GM23338 (cell line): ENCODE measurements at regions not wholly inside any gene's neighbourhood (a gene's known extent, or its start where the extent isn't known, plus 50 kb on each side); places are given as distances from the start of the nearest gene placed in this dataset.

Source experiments
- CREB1 ChIP-seq: fragments of 250-450 bp; sonication (Bioruptor Pico); IDR thresholded peaks from 2 replicates; pipeline ENCODE4 v1.5.0; 2020; ENCODE audit warnings: low read depth, mild to moderate bottlenecking, moderate library complexity
- CTCF ChIP-seq, 2 experiments: fragments of 200-600 bp in 1 of 2; sonication (generic) in 1 of 2; conservative IDR thresholded peaks; 2 replicates each; pipeline versions ENCODE4 v1.5.1 to v1.6.1; 2016 to 2017; ENCODE audit warnings: antibody characterized with exemption in 2 of 2, low read depth in 2 of 2, mild to moderate bottlenecking in 2 of 2, moderate library complexity in 1 of 2
- EZH2 ChIP-seq: fragments of 200-600 bp; sonication (generic); IDR thresholded peaks from one replicate; pipeline ENCODE4 v1.8.0; 2017; ENCODE audit warnings: antibody characterized with exemption, mild to moderate bottlenecking, low read depth; ENCODE audit not compliant: unreplicated experiment
- EZH2phosphoT487 ChIP-seq: fragments of 200-600 bp; sonication (generic); IDR thresholded peaks from one replicate; pipeline ENCODE4 v1.8.1; 2018; ENCODE audit warnings: antibody characterized with exemption; ENCODE audit not compliant: unreplicated experiment
- JUNB ChIP-seq: IDR thresholded peaks from one replicate; pipeline ENCODE4 v1.6.1; 2016; ENCODE audit warnings: antibody characterized with exemption; ENCODE audit not compliant: unreplicated experiment
- NANOG ChIP-seq: IDR thresholded peaks from 2 replicates; pipeline ENCODE4 v1.6.1; 2016; ENCODE audit warnings: antibody characterized with exemption, borderline replicate concordance
- POLR2AphosphoS5 ChIP-seq: IDR thresholded peaks from 2 replicates; pipeline ENCODE4 v1.6.1; 2016; ENCODE audit warnings: antibody characterized with exemption, low read depth
- ZNF462 ChIP-seq: fragments of 250-450 bp; sonication (Bioruptor Pico); IDR thresholded peaks from 2 replicates; pipeline ENCODE4 v1.5.0; 2020; ENCODE audit warnings: mild to moderate bottlenecking, moderate library complexity

GRCh38 chr9:86575137-86575536 is 220.9 kb upstream of the TUT7 start:
- TF ChIP-seq POLR2AphosphoS5 (no peak), CTCF (conservative IDR thresholded peaks at IDR 0.05; ENCODE audit: low read depth in 2 of 2) (no peak), EZH2phosphoT487 (no peak), EZH2 (no peak), NANOG (no peak), CREB1 (CRISPR knock-in tag) (no peak), ZNF462 (CRISPR knock-in tag) (no peak), JUNB (no peak)
